ENCODE measurements at regions not wholly inside any gene's neighbourhood (a gene's known extent, or its start where the extent isn't known, plus 50 kb on each side); places are given as distances from the start of the nearest gene placed in this dataset.
A peak's percentile ranks its signal among the peaks of the same experiment; 100 is the strongest.
"Not testable (repeated sequence)": the region's sequence is repeated elsewhere in the genome, so short reads cannot be mapped to it uniquely, and the experiment has no call there.

DNA sequence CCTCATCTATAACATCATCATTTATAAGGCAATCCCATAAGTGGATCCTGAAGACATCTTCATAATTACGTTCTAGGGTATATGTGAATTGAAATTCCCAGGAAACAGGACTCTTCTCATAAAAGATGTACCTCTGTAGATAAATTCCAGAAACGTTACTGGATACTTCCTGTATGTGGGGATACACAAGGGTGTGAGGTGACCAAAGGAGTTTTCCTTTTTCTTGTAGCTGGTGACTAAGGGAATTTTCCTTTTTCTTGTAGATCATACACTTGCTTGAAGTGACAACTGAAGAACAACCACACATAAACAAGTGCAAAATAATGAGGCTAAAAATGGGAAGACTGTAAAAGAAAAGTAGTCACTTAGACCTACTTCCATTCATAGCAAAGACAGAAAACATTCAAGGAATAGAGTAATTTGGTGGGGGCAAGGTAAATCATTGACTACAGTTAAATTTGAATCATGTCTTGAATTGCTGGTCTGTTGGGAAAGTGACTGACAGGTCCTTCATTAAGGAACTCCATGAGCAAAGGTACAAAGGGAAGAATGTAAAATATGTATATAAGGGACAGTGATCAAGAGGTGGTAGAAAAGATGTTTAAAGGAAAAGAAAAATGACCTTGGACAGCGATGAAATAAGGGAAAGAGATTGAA, 53.2 kb upstream of the UBE2E3 start:
- no peak for DNase-seq (ENCODE audit: low spot score)

DNA sequence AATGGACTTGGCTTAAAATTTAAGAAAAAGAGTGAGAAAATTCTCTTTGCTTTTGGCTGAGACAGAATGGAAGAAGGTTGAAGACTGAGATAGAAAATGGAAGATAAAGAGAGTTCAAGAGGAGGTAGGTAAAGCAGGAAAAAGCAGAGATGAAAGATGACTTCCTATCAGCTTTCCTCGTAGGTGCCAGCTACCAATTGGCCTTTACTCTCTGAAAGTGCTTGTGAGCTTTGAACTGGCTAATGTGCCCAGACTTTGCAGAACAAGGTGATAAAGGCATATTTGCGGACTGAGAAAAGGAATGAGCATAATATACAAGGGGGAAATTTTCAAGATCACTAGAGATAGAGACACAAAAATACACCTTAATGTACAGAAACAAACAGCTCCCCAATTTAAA, 54.7 kb upstream of the UBE2E3 start:
- no peak for DNase-seq (ENCODE audit: low spot score)

DNA sequence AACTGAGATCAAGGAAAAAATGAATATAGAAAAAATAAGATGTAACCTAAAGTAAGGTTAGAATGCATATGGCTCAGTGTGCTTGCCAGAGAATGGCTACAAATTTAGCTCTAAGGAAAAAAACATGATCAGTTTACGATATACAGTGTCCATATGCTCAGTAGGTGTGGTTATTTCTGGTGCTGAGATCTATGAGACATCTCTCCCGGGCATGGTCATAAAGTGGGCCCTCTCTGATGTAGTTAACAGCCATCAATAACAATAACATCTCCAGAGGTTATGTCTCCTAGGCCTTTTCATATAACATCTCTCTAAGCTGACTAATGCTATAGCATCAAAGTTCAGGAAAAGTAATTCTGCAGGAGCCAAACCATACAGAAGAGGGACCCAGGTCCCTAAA, 56.3 kb upstream of the UBE2E3 start:
- DNase-seq (ENCODE audit: low spot score) = no peak

DNA sequence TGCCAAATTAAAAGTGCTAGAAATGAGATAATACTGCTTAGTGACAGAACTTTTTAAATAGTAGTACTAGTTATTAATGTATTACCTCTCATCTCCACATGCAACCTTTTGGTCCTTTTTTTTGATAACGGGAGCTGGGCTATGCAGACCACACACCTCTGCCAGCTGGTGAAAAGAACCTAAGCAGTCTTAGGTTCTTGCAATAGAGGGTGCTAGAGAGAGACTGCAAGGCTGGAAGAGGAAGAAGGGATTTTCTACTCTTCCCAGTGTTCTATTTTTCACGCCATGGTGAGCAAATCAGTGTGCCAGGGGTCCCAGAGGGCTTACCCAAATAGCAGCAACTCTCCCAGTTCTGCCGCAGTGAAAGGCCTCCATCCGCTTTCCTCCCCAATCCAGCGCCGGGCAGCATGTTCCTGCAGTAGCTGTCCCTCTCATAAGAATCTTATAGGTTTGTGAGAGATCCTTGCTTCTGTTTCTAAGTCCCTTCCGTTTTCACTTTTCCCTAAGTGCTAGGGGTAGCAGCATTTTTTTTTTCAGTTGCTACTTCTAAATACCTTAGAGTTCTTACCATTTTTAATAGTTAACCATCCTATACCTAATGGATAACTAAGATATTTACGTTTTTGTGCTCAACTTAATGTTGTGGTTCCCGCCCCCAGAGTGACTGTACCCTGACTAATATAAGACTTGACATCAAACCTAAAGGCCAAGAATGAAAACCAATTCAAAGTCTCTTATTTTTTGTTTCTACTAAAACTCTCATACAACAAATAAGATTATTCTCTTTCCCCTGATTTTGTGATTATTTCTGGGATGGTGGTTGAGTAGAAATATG, 69.4 kb upstream of the UBE2E3 start:
- no peak for DNase-seq (ENCODE audit: low spot score)

DNA sequence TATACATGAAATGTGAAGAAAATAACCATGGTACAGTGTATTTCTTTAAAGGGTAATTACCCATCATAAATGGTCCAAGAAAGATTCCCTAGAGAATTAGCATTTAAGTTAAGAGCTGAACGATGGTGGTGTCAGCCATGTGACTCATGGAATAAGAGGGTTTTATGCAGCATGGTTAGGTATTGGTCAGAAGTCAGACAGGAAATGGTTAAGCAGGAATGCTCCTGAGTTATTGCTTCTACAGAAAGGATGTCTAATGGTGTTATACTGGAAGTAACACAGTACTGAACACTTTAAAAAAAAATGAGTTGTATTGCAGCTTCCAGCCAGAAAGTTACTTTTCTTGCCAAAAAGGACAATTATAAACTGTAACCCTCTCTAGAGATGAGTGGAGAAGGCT, 72.7 kb upstream of the UBE2E3 start:
- peak; percentile 5 for DNase-seq (ENCODE audit: low spot score)

DNA sequence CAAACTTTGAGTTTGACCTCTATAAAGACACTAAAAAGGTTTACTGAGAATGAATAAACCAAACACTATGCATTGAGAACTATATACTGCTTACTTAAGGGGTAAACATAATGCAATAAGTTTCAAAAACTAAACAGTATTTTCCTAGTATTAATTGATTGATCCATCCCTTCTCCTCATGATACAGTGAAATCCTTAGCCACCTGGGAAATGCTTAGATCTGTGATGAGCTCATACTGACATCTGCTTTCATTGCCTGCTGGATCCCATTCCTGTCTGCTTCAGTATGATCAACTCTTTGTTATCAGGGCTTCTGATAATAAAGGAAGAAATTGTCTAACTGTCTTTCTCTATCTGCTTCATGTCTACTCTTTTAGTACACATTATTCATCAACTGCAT, 74.9 kb upstream of the UBE2E3 start:
- DNase-seq (ENCODE audit: low spot score) = no peak

DNA sequence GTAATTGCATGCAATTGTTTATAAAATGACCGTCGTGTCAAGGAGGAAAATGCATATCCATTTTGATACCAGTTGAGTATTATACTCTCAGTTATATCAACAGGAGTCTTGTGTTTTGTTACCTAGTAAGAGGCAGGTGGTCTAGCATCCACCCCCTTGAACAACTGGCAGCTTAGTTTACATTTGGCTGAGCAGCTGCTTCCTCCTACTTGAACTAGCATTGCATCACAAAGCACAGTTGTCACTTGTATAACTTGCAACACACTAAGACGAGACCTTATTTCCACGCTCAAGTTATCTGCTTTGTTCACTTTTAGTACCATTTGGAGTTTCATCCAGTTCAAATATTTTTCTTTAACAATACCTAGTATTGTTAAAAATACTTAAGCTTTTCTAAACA, 75.4 kb upstream of the UBE2E3 start:
- DNase-seq (ENCODE audit: low spot score) = no peak

DNA sequence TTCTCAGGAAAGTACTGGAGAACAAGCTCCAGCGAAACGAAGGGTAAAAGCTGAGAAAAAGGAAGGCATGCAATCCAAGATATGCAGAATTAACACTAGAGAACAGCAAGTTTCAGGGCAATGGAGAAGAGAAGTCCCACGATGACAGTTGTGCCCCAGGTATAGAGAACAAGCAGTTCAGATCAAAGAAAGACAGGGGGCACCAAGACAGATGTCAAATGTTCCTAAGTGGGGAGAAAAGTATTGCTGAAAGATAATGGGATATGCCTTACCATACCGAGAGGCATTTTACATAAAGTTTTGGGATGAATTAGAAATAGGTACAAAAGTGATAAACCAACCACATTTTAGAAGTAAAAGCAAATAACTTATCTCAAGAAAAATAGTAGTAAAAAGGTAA, 79.1 kb upstream of the UBE2E3 start:
- DNase-seq (ENCODE audit: low spot score) = no peak

DNA sequence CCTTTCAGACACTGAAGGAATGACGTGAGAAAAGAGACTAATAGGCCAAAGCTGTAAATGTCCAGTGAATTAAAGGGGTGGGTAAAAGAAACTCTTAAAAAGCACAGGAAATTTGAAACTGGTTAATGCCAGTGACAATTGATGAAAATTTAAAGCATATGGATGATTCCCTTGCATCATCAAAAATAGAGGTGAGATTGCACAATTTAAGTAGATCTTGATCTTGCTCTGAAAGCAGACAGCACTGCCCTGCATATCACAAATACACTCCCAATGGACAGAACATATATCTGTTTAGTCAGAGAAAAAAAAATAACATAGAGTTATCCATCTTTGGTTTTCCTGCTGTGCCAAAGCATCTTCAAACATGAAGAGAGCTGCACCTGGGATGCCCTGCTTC, 86.7 kb upstream of the UBE2E3 start:
- no peak for DNase-seq (ENCODE audit: low spot score)

DNA sequence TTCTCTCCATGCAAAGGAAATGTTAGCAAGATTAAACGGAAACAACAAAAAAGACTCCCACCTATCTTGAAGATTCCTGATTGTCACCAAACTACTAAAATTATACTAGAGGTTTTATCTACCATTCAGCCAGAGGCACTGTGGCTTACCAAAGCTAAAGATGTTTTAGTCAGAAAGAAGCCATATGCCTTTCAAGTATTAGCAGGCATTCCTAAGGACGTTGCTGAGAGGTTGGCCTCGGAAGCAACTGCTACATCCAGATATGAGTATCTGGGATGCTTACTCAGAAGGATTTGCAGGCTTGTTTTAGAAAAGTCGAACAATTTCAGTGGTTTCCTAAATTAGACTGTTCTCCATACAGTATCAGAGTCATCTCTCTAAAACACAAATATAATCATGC, 88.3 kb upstream of the UBE2E3 start:
- no peak for DNase-seq (ENCODE audit: low spot score)

DNA sequence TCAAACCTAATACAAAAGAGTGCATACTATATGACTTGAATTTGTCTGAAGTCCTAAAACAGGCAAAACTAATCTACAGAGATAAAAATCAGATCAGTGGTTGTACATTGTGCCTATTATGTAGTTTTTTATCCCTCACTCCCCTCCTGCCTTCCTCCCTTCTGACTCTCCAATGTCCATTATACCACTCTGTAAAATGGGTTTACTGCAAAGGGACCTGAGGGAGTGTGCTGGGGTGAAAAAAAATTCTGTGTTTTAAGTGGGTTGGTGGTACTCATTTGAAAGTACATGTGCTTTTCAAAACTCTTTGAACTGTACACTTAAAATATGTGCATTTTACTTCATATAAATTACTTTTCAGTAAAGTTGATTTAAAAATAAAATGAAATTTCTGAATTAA, 89.0 kb upstream of the UBE2E3 start:
- DNase-seq (ENCODE audit: low spot score) = no peak

DNA sequence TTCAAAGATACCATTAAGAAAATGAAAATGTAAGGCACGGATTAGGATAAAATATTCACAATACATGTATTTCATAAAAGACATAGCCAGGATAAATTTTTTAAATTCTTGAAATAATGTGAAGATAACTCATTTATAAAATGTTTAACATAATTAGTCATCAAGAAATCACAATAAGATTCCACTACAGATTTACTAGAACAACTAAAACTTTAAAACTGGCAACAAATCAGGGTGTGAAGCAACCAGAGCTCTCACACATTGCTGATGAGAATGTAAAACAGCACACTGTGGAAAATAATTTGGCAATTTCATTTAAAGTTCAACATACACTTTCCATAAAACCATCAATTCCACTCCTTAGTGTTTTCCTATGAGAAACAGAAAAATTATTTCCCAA, 89.6 kb upstream of the UBE2E3 start:
- DNase-seq (ENCODE audit: low spot score) = no peak

DNA sequence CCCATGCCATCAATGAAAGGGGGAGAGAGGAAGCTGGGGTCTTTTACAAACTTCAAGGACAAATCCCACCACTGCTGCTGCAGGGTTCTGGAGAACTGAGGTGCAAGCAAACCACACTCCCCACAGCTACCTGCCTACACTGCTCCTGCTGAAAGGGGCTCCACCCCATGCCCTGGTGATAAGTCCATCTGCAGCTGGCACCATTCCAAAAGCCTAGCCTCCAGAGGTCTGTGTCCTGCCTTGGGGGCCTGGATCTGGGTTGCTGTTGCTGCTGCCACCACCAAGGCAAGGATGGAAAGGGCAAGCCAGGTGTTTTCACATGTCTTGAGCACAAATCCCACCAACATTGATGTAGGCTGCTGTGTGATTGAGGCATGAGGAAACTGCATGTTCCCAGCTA, 97.4 kb upstream of the UBE2E3 start:
- DNase-seq (ENCODE audit: low spot score) = no peak

DNA sequence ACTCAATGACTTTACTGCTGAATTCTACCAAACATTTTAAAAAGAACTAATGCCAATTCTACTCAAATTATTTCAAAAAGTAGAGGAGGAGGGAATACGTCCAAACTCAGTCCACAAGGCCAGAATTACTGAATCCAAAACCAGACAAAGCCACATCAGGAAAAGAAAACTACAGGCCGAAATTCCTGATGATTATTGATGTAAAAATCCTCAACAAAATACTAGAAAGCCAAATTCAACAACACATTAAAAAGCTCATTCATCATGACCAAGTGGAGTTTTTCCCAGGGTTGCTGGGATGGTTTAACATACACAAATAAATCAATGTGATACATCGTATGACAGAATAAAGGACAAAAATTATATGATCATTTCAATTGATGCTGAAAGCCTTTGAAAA, 103.9 kb upstream of the UBE2E3 start:
- no peak for DNase-seq (ENCODE audit: low spot score)

DNA sequence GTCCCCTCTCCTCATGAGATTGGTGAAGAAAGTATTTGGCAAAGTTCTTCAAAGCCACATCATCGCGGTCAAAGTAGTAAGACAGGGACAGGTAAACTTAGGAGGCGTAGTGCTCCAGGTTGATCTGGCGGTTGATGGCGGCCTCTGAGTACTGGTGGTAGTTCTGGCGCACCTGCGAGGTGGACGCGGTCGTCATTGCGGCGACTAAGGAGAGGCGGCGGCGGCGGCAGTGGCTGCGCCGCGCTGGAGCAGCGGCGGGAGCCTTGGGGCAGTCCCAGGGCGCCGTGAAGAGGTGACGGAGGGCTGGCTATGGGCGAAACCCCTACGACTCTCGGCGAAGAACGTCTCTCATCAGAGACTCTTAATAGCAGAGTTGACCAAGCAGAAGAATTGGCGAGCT, 107.2 kb upstream of the UBE2E3 start:
- no peak for DNase-seq (ENCODE audit: low spot score)

DNA sequence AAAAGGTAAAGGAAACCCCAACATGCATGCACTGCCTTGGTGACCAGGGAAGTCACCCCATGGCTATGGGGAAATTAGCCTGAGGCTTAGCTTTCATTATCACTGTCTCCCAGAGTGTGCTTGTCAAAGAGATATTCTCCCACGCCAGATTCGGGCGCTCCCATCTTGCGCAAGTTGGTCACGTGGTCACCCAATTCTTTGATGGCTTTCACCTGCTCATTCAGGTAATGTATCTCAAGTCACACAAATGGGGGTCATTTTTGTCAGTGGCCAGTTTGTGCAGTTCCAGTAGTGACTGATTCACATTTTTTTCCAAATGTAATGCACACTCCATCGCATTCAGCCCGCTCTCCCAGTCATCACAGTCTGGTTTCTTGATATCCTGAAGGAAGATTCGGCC, 107.6 kb upstream of the UBE2E3 start:
- DNase-seq (ENCODE audit: low spot score) = not testable (repeated sequence)

DNA sequence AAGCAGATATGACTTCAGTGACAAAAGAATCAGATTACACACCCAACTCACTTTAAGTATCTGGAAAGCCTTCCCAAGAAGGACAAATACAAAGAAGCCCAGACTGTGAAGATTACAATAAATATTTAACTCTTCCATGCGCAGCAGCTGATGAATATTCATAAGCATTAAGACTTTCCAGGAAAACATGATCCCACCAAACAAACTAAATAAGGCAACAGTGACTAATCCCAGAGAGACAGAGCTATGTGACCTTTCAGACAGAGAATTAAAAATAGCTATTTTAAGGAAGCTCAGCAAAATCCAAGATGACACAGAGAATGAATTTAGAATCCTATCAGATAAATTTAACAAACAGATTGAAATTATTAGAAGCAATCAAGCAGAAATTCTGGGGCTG, 108.2 kb upstream of the UBE2E3 start:
- no peak for DNase-seq (ENCODE audit: low spot score)

DNA sequence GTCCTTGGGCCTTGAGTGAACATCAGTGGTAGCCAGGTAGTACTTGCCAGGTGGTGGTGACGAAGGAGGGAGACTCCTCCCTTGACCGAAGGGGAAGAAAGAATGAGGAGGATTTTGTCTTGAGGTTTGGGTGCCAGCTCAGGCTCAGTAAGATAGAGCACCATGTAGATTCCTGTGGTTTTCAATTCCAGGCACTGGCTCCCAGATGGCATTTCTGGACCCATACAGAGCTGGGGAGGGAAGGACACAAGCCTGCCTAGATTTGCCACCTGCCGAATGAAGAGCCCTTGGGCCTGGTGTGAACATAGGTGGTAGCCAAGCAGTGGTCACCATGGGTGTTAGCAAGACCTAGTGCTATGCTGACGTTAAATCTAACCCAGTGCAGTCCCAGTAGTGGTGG, 108.8 kb upstream of the UBE2E3 start:
- no peak for DNase-seq (ENCODE audit: low spot score)

DNA sequence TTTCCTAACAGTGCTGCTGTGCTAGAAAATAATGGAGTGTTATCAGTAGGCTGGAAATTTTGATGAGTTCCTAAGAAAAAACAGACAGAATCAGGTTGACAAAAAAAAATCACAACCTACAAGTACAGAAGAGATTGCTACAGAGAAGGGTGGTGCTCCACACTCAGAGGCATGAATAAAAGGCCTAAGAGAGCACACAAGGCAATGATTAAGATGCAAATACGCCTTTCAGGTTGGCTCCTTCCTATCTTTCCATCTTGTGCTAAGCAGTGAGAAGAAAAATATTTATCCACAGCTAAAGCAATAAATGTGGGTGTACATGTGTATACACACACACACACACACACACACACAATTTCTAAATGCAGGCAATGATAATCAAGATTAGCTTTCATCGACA, 130.6 kb upstream of the UBE2E3 start:
- no peak for DNase-seq (ENCODE audit: low spot score)

DNA sequence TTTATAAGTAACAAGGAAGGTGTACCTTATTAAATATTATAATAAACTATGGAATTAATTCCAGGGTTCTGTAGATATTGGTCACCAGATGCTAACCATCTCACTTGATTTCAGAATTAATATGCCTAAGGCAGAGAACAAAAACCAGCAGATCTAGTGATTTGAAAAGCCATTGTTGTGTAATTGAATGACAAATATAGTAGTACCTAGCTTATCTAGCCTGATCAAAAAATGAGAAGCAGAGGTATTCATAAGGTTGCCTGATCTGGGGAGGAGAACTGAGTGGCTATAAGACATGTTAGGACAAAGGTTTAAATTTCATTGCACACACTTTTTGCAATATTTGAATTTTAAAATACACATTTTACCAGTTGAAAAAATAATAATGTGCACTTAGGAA, 132.0 kb upstream of the UBE2E3 start:
- no peak for DNase-seq (ENCODE audit: low spot score)

DNA sequence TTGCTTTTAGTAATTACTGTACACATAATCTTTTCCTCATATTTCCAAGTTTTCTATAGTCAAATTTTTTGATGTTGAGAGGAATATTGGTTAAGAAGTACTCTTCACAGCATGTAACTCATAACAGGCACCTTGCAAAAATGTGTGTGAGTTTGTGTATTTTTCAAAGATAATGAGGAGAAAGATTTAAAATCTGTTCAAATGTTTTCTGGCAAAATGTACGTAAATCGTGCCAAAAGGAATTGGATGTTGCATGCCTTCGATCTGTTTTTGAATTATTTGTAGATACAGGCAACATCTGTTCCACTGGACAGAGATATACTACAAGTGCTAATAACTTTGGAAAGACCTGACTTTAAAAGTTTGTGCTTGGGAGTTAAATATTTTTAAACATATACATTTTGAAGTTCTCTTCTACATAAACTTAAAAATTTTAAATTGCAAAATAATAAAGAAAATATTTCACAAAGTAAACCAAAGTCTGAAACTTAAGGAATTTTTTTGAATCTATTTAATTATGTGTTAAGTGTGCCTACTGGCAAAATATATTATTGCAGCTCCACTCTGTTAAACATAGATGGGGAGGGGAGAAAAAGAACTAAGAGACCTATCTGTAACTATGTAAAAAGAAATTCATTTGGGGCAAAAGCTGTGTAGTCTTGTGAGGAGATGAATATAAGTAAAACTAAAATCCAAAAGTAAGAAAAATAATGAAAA, 133.5 kb upstream of the UBE2E3 start:
- no peak for DNase-seq (ENCODE audit: low spot score)

DNA sequence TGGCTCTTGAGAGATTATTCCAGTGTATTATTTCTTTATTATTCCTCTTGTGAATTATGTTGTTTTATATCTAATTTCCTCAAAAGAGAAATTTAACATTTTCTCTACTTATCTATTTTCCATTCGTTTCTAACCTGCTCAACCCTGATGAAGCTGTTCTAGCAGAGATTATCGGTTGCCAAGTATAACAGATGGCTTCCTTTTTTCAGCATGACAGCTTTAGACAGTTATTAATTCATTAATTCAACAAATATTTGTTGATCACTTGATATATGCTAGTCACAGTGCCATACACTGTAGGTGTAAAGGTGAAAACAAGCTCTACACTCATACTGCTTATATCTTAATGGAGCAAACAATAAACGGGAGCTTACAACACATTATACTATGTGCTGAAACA, 137.9 kb upstream of the UBE2E3 start:
- no peak for DNase-seq (ENCODE audit: low spot score)

DNA sequence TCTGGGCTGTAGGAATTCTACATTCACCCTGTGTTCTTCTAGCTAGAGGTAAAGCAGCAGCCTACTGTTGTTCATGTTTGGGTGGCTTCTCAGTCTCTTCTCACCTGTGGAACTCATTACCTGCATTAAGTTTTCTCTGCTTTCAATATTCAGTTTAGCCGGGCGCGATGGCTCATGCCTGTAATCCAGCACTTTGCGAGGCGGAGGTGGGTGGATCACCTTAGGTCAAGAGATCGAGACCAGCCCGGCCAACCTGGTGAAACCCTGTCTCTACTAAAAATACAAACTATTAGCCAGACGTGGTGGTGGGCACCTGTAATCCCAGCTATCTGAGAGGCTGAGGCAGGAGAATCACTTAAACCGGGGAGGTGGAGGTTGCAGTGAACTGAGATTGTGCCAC, 139.8 kb upstream of the UBE2E3 start:
- DNase-seq (ENCODE audit: low spot score) = no peak
